ENCODE measurements at regions not wholly inside any gene's neighbourhood (a gene's known extent, or its start where the extent isn't known, plus 50 kb on each side); places are given as distances from the start of the nearest gene placed in this dataset.

GRCh38 chr18:2053490-2054089 is 517.7 kb downstream of the METTL4 start (continued):
- TF ChIP-seq TSHZ2 (CRISPR knock-in tag; IDR thresholded peaks at IDR 0.05) (no peak), ZC3H10 (CRISPR knock-in tag; IDR thresholded peaks at IDR 0.05) (no peak)

GRCh38 chr18:2059336-2059735 is 512.0 kb downstream of the METTL4 start:
- no peak for ATAC-seq
- TF ChIP-seq ISL1 (CRISPR knock-in tag; IDR thresholded peaks at IDR 0.05) (no peak), RARB (CRISPR knock-in tag; IDR thresholded peaks at IDR 0.05) (no peak)

- no peak for ATAC-seq
- TF ChIP-seq POU6F1 (CRISPR knock-in tag; IDR thresholded peaks at IDR 0.05; ENCODE audit: borderline replicate concordance, low read depth) (no peak), BACH2 (CRISPR knock-in tag; IDR thresholded peaks at IDR 0.05; ENCODE audit: borderline replicate concordance) (no peak), ZC3H10 (CRISPR knock-in tag; IDR thresholded peaks at IDR 0.05) (no peak), CSRNP3 (CRISPR knock-in tag; IDR thresholded peaks at IDR 0.05) (no peak), ZNF70 (CRISPR knock-in tag; IDR thresholded peaks at IDR 0.05) (no peak), TSHZ2 (CRISPR knock-in tag; IDR thresholded peaks at IDR 0.05) (no peak), ZNF8 (CRISPR knock-in tag; IDR thresholded peaks at IDR 0.05) (no peak), ISL1 (CRISPR knock-in tag; IDR thresholded peaks at IDR 0.05) (no peak), PATZ1 (CRISPR knock-in tag; IDR thresholded peaks at IDR 0.05; ENCODE audit: borderline replicate concordance) (no peak), OSR1 (CRISPR knock-in tag; IDR thresholded peaks at IDR 0.05) (no peak), SNAI2 (CRISPR knock-in tag; IDR thresholded peaks at IDR 0.05) (no peak), TCF4 (CRISPR knock-in tag; IDR thresholded peaks at IDR 0.05; ENCODE audit: borderline replicate concordance) (no peak), GLIS3 (CRISPR knock-in tag; IDR thresholded peaks at IDR 0.05) (no peak), ZFP3 (CRISPR knock-in tag; IDR thresholded peaks at IDR 0.05) (no peak), CSDC2 (CRISPR knock-in tag; IDR thresholded peaks at IDR 0.05) (no peak), ZFP30 (CRISPR knock-in tag; IDR thresholded peaks at IDR 0.05) (no peak), CREB5 (CRISPR knock-in tag; IDR thresholded peaks at IDR 0.05; ENCODE audit: low read depth) (no peak), TOX (CRISPR knock-in tag; IDR thresholded peaks at IDR 0.05; ENCODE audit: borderline replicate concordance) (no peak), ESRRG (CRISPR knock-in tag; IDR thresholded peaks at IDR 0.05) (no peak)
Observed at GRCh38 chr18:2060086-2060485, 511.2 kb downstream of the METTL4 start.

Data from SK-N-SH treated with all-trans-retinoic acid at 6 μM for 48 hours (cell line).